ENCODE measurements at regions not wholly inside any gene's neighbourhood (a gene's known extent, or its start where the extent isn't known, plus 50 kb on each side); places are given as distances from the start of the nearest gene placed in this dataset.

DNA sequence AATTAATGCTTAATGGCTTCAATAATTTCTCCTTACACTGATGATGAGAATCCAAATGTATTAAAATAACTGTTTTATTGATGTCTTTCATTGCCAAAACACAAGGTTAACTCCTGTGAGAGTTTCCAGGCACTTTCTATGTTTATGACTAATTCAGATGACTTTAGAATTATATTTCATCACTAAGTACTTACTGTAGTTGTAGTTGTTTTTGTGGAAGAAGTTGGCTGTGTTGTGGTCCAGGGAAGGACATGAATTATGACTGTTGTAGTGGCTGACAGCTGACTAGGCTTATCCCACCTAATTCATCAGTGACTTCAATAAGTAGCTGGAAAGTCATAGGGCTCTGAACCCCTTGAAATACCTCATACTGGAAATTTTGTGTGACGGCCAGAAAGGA, 254.8 kb downstream of the HGF start:
- no peak overlapping the region for H3K27ac Mint-ChIP-seq
- H3K4me3 Mint-ChIP-seq, result no peak overlapping the region
- H3K27me3 Mint-ChIP-seq (ENCODE audit: low read depth), result no peaks in the 10 kb centered on the region
- H3K9me3 Mint-ChIP-seq (ENCODE audit: insufficient read depth), result no peaks in the 10 kb centered on the region
- ATAC-seq (no peak), DNase-seq (no peak)
- POLR2A ChIA-PET, result no interaction called here
- CTCF ChIA-PET, result no interaction called here
- no peaks in the 10 kb centered on the region for H3K36me3 Mint-ChIP-seq (ENCODE audit: low read depth)
- H3K4me1 Mint-ChIP-seq (ENCODE audit: low read depth), result no peaks in the 10 kb centered on the region

DNA sequence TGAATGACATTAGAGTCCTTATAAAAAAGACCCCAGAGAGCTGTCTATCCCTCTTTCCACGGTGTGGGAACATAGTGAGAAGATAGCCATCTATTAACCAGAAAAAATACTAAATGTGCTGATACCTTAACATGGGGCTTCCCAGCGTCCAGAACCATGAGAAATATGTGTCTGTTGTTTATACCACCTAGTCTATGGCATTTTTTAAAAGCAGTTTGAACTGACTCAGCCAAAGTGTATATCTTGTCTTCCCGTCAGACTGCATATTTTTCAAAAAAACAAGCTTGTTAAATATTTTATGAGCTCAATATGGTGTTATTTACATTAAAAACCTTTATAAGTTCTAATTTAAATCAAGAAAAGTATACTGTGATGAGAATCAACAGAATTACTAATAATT, 255.3 kb downstream of the HGF start:
- Mint-ChIP-seq H3K4me1 (ENCODE audit: low read depth) (no peaks in the 10 kb centered on the region), H3K9me3 (ENCODE audit: insufficient read depth) (no peaks in the 10 kb centered on the region), H3K27me3 (ENCODE audit: low read depth) (no peaks in the 10 kb centered on the region), H3K36me3 (ENCODE audit: low read depth) (no peaks in the 10 kb centered on the region), H3K4me3 (no peak overlapping the region), H3K27ac (no peak overlapping the region)
- CTCF ChIA-PET, result no interaction called here
- POLR2A ChIA-PET, result no interaction called here
- DNase-seq (no peak), ATAC-seq (no peak)

DNA sequence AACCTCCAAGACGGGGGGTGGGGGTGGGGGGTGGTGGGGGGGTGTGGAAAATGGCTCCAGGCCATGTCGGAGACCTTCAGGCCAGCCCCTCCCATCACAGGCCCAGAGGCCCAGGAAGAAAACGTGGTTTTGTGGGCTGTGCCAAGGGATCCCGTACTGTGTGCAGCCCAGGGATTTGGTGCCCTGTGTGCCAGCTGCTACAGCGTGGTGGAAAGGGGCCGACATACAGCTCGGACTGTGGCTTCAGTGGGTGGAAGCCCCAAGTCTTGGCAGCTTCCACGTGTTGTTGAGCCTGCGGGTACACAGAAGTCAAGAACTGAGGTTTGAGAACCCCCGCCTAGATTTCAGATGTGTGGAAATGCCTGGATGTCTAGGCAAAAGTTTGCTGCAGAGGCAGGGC, 259.7 kb downstream of the HGF start:
- Mint-ChIP-seq H3K4me3 (no peak overlapping the region), H3K27ac (no peak overlapping the region), H3K36me3 (ENCODE audit: low read depth) (no peaks in the 10 kb centered on the region), H3K27me3 (ENCODE audit: low read depth) (no peaks in the 10 kb centered on the region), H3K4me1 (ENCODE audit: low read depth) (no peaks in the 10 kb centered on the region), H3K9me3 (ENCODE audit: insufficient read depth) (no peaks in the 10 kb centered on the region)
- POLR2A ChIA-PET, result no interaction called here
- ATAC-seq (no peak), DNase-seq (no peak)
- CTCF ChIA-PET, result no interaction called here

GRCh38 chr7:81507221-81507620, 262.6 kb downstream of the HGF start:
- H3K36me3 Mint-ChIP-seq (ENCODE audit: low read depth), result no peaks in the 10 kb centered on the region
- POLR2A ChIA-PET, result no interaction called here
- H3K9me3 Mint-ChIP-seq (ENCODE audit: insufficient read depth), result no peaks in the 10 kb centered on the region
- DNase-seq, result no peak
- no peaks in the 10 kb centered on the region for H3K27me3 Mint-ChIP-seq (ENCODE audit: low read depth)
- H3K4me3 Mint-ChIP-seq, result no peak overlapping the region
- H3K4me1 Mint-ChIP-seq (ENCODE audit: low read depth), result no peaks in the 10 kb centered on the region
- no peak for ATAC-seq
- CTCF ChIA-PET, result no interaction called here
- no peak overlapping the region for H3K27ac Mint-ChIP-seq

- H3K4me3 Mint-ChIP-seq, result no peak overlapping the region
- CTCF ChIA-PET, result no interaction called here
These were observed 263.2 kb downstream of the HGF start for GRCh38 chr7:81506609-81507008.

GRCh38 chr7:81503771-81504170, 266.1 kb downstream of the HGF start:
- no peak overlapping the region for H3K4me3 Mint-ChIP-seq
- ATAC-seq (no peak), DNase-seq (no peak)
- H3K9me3 Mint-ChIP-seq (ENCODE audit: insufficient read depth), result no peaks in the 10 kb centered on the region
- no peaks in the 10 kb centered on the region for H3K36me3 Mint-ChIP-seq (ENCODE audit: low read depth)
- no peaks in the 10 kb centered on the region for H3K4me1 Mint-ChIP-seq (ENCODE audit: low read depth)
- no peak overlapping the region for H3K27ac Mint-ChIP-seq
- ChIA-PET POLR2A (no interaction called here), CTCF (no interaction called here)
- no peaks in the 10 kb centered on the region for H3K27me3 Mint-ChIP-seq (ENCODE audit: low read depth)

More at GRCh38 chr7:81506609-81507008, 263.2 kb downstream of the HGF start:
- POLR2A ChIA-PET, result no interaction called here
- Mint-ChIP-seq H3K9me3 (ENCODE audit: insufficient read depth) (no peaks in the 10 kb centered on the region), H3K27me3 (ENCODE audit: low read depth) (no peaks in the 10 kb centered on the region), H3K36me3 (ENCODE audit: low read depth) (no peaks in the 10 kb centered on the region), H3K27ac (no peak overlapping the region), H3K4me1 (ENCODE audit: low read depth) (no peaks in the 10 kb centered on the region)
- no peak for DNase-seq
- no peak for ATAC-seq

GRCh38 chr7:81503336-81503735, 266.5 kb downstream of the HGF start:
- ATAC-seq (no peak), DNase-seq (no peak)
- ChIA-PET CTCF (no interaction called here), POLR2A (no interaction called here)
- Mint-ChIP-seq H3K27me3 (ENCODE audit: low read depth) (no peaks in the 10 kb centered on the region), H3K27ac (no peak overlapping the region), H3K4me1 (ENCODE audit: low read depth) (no peaks in the 10 kb centered on the region), H3K4me3 (no peak overlapping the region), H3K36me3 (ENCODE audit: low read depth) (no peaks in the 10 kb centered on the region), H3K9me3 (ENCODE audit: insufficient read depth) (no peaks in the 10 kb centered on the region)

- no peaks in the 10 kb centered on the region for H3K27me3 Mint-ChIP-seq (ENCODE audit: low read depth)
- no peak overlapping the region for H3K4me3 Mint-ChIP-seq
- ATAC-seq (no peak), DNase-seq (no peak)
- no peaks in the 10 kb centered on the region for H3K4me1 Mint-ChIP-seq (ENCODE audit: low read depth)
- H3K9me3 Mint-ChIP-seq (ENCODE audit: insufficient read depth), result no peaks in the 10 kb centered on the region
- ChIA-PET CTCF (no interaction called here), POLR2A (no interaction called here)
- no peaks in the 10 kb centered on the region for H3K36me3 Mint-ChIP-seq (ENCODE audit: low read depth)
- no peak overlapping the region for H3K27ac Mint-ChIP-seq
These were observed 268.6 kb downstream of the HGF start for GRCh38 chr7:81501220-81501619.

DNA sequence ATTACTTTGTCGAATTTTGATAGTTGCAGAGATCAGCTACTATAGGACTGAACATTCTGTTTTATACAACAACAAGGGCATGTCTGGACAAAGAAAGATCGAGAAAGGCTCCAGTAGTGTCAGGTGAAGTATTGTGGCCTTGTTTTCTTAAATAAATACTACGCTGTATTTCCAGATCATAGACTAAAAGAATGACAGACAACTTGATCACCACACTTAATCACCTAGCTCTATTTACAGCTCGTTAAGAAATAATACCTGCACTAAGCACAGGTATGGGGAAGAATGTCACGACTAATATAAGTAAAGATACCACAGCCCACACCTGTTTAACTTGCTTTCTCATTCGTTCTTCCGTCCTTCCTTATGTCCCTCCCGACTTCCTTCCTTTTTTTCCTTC, 269.2 kb downstream of the HGF start:
- no peaks in the 10 kb centered on the region for H3K27me3 Mint-ChIP-seq (ENCODE audit: low read depth)
- CTCF ChIA-PET, result no interaction called here
- H3K27ac Mint-ChIP-seq, result no peak overlapping the region
- POLR2A ChIA-PET, result no interaction called here
- no peak for DNase-seq
- no peaks in the 10 kb centered on the region for H3K9me3 Mint-ChIP-seq (ENCODE audit: insufficient read depth)
- H3K36me3 Mint-ChIP-seq (ENCODE audit: low read depth), result no peaks in the 10 kb centered on the region
- no peak for ATAC-seq
- no peak overlapping the region for H3K4me3 Mint-ChIP-seq
- H3K4me1 Mint-ChIP-seq (ENCODE audit: low read depth), result no peaks in the 10 kb centered on the region

DNA sequence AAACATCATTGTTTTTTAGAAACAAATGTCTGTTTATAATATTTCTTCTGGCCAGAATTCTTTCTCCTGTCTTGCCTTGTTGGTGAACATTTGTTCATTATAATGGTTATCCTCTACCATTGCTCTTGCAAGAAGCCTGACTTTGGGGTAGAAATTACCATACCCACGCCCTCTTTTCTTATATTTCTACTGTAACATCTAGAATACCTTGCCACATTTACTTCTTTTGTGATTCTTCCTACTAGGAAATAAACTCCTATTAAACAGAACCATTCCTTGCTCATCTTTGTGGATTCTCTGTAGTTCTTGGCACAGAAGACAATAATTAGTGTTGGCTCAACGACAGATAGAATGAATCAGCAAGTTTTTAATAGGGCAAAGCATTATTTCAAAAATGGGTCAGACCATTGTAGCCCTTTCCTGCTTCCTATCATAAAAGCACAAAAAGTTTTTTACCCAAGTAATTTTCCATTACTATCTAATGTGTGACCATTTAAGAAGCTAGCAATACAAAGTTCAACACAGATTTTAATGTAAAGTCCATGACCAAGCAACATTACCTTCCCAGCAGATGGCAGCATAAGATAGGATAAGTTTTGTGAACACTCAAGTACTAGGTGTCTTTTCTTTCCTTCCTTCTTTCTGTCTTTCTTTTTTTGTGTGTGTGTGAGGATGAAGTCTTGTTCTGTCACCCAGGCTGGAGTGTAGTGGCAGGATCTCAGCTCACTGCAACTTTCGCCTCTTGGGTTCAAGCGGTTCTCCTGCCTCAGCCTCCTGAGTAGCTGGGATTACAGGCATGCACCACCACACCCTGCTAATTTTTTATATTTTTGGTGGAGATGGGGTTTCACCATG, 270.4 kb downstream of the HGF start:
- ATAC-seq (no peak), DNase-seq (no peak)
- Mint-ChIP-seq H3K4me3 (no peak overlapping the region), H3K36me3 (ENCODE audit: low read depth) (no peaks in the 10 kb centered on the region), H3K27me3 (ENCODE audit: low read depth) (no peaks in the 10 kb centered on the region), H3K9me3 (ENCODE audit: insufficient read depth) (no peaks in the 10 kb centered on the region), H3K27ac (no peak overlapping the region), H3K4me1 (ENCODE audit: low read depth) (no peaks in the 10 kb centered on the region)
- CTCF ChIA-PET, result interaction anchor here (1.0 kb wide), 1 partner anchor 16 kb away, joined by 3 read pairs; no protein-coding TSS in a partner anchor
- POLR2A ChIA-PET, result no interaction called here

DNA sequence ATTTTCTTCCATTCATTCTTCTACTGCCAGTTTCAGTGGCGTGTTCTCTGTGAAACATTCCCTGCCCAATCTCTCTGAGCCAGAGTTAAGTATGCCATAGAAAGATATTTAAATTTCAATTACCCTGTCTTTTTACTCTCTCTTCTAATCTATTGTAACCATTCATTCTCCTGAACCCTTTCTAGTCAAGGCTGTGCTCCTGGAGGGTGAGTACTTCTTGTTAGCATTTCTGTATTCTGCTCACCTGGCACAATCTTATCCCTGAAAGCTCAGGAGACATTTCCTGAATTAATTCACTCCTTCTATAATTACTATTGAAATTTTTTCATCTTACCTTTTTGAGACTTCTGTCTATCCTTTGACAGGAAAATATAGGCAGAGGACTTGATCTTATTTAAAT, 271.7 kb downstream of the HGF start:
- H3K9me3 Mint-ChIP-seq (ENCODE audit: insufficient read depth), result no peaks in the 10 kb centered on the region
- no peaks in the 10 kb centered on the region for H3K4me1 Mint-ChIP-seq (ENCODE audit: low read depth)
- no peaks in the 10 kb centered on the region for H3K36me3 Mint-ChIP-seq (ENCODE audit: low read depth)
- H3K27ac Mint-ChIP-seq, result no peak overlapping the region
- POLR2A ChIA-PET, result no interaction called here
- no peak for DNase-seq
- CTCF ChIA-PET, result interaction anchor here (0.8 kb wide), 1 partner anchor 15 kb away, joined by 3 read pairs; no protein-coding TSS in a partner anchor
- no peaks in the 10 kb centered on the region for H3K27me3 Mint-ChIP-seq (ENCODE audit: low read depth)
- no peak for ATAC-seq
- H3K4me3 Mint-ChIP-seq, result no peak overlapping the region

GRCh38 chr7:81492910-81493309, 276.9 kb downstream of the HGF start:
- H3K27ac Mint-ChIP-seq, result no peak overlapping the region
- ChIA-PET CTCF (no interaction called here), POLR2A (no interaction called here)
- H3K27me3 Mint-ChIP-seq (ENCODE audit: low read depth), result no peaks in the 10 kb centered on the region
- no peaks in the 10 kb centered on the region for H3K36me3 Mint-ChIP-seq (ENCODE audit: low read depth)
- H3K9me3 Mint-ChIP-seq (ENCODE audit: insufficient read depth), result no peaks in the 10 kb centered on the region
- no peaks in the 10 kb centered on the region for H3K4me1 Mint-ChIP-seq (ENCODE audit: low read depth)
- no peak overlapping the region for H3K4me3 Mint-ChIP-seq
- DNase-seq, result no peak
- no peak for ATAC-seq

GRCh38 chr7:81492240-81492639, 277.6 kb downstream of the HGF start:
- no peaks in the 10 kb centered on the region for H3K9me3 Mint-ChIP-seq (ENCODE audit: insufficient read depth)
- no peak overlapping the region for H3K4me3 Mint-ChIP-seq
- no peak for ATAC-seq
- POLR2A ChIA-PET, result no interaction called here
- no peak for DNase-seq
- no peaks in the 10 kb centered on the region for H3K27me3 Mint-ChIP-seq (ENCODE audit: low read depth)
- no peak overlapping the region for H3K27ac Mint-ChIP-seq
- H3K4me1 Mint-ChIP-seq (ENCODE audit: low read depth), result no peaks in the 10 kb centered on the region
- CTCF ChIA-PET, result interaction anchor here (2.0 kb wide), 1 partner anchor 9 kb away, joined by 7 read pairs; no protein-coding TSS in a partner anchor
- no peaks in the 10 kb centered on the region for H3K36me3 Mint-ChIP-seq (ENCODE audit: low read depth)

Data from activated CD8-positive, alpha-beta T cell treated with anti-CD3 and anti-CD28 coated beads, Interleukin-2, amount 10 ng/mL, durations not matched to agents 7 days and 5 days (primary cell).